B cell (primary cell): ENCODE measurements at regions not wholly inside any gene's neighbourhood (a gene's known extent, or its start where the extent isn't known, plus 50 kb on each side); places are given as distances from the start of the nearest gene placed in this dataset.

Source experiments
- ATAC-seq: fragments of 200-7000 bp; cut with Tn5 transposase; one replicate; pipeline ENCODE4 v1.10.0; 2021; ENCODE audit warnings: low read depth, mild to moderate bottlenecking, moderate number of reproducible peaks, moderate library complexity
- CTCF ChIA-PET: fragments of 350-600 bp; sonication (Branson Sonifier 250); formaldehyde crosslinking; loops from one replicate; lab custom pipeline; 2021; ENCODE audit warnings: antibody characterized with exemption, inconsistent platforms; lab: Charles Lee
- POLR2A ChIA-PET: fragments of 350-600 bp; sonication (Branson Sonifier 250); formaldehyde crosslinking; loops from one replicate; lab custom pipeline; 2021; ENCODE audit warnings: antibody characterized with exemption; lab: Charles Lee
- DNase-seq: peaks from one replicate; pipeline ENCODE4 v3.0.0; 2013
- H2AFZ ChIP-seq: 2 replicates; pipeline ENCODE4 v1.6.1; 2012; ENCODE audit warnings: mild to moderate bottlenecking, low read depth, low read length; ENCODE audit not compliant: insufficient read depth, poor library complexity, severe bottlenecking
- H3K27ac ChIP-seq, 2 donors: 1 replicate in 1 of 2; 2 replicates in 1 of 2; pipeline ENCODE4 v1.5.1; 2012 to 2013; ENCODE audit warnings: low read length in 2 of 2, mild to moderate bottlenecking in 2 of 2, moderate library complexity in 1 of 2
- H3K27me3 ChIP-seq, 4 experiments: fragments of 200-600 bp in 1 of 4; sonication (generic) in 1 of 4; replicated peaks in 1 of 4; 1 replicate in 2 of 4; 2 replicates in 2 of 4; pipeline versions ENCODE4 v1.6.1 to v1.7.0; 2013 to 2016; ENCODE audit warnings: low read length in 3 of 4, mild to moderate bottlenecking in 2 of 4, mixed read lengths in 1 of 4, moderate library complexity in 1 of 4; ENCODE audit not compliant: insufficient read depth in 4 of 4, control insufficient read depth in 3 of 4; ENCODE audit errors: control extremely low read depth in 1 of 4
- H3K36me3 ChIP-seq, 2 experiments: replicated peaks in 1 of 2; 1 replicate in 1 of 2; 2 replicates in 1 of 2; pipeline versions ENCODE4 v1.6.1 to v1.7.1; 2013; ENCODE audit warnings: low read length in 1 of 2; ENCODE audit not compliant: insufficient read depth in 2 of 2, control insufficient read depth in 1 of 2; ENCODE audit errors: control extremely low read depth in 1 of 2, extremely low read depth in 1 of 2
- H3K4me1 ChIP-seq, 2 donors: fragments of 200-600 bp in 1 of 2; sonication (generic) in 1 of 2; 1 replicate in 1 of 2; 2 replicates in 1 of 2; pipeline versions ENCODE4 v1.5.1 to v1.6.1; 2013 to 2017; ENCODE audit warnings: low read length in 2 of 2; ENCODE audit not compliant: control insufficient read depth in 2 of 2, insufficient read depth in 2 of 2
- H3K4me2 ChIP-seq: replicated peaks from 2 replicates; pipeline ENCODE3; 2012; ENCODE audit warnings: mild to moderate bottlenecking, low read depth, low read length; ENCODE audit not compliant: poor library complexity, severe bottlenecking
- H3K4me3 ChIP-seq, 5 experiments: fragments of 200-600 bp in 1 of 5; sonication (generic) in 1 of 5; 1 replicate in 3 of 5; 2 replicates in 2 of 5; pipeline versions ENCODE4 v1.5.1 to v1.7.0; 2011 to 2016; ENCODE audit warnings: low read length in 4 of 5, mild to moderate bottlenecking in 4 of 5, low read depth in 2 of 5, control low read depth in 1 of 5, moderate library complexity in 1 of 5; ENCODE audit not compliant: insufficient read depth in 1 of 5; ENCODE audit errors: control extremely low read depth in 1 of 5, extremely low read depth in 1 of 5
- H3K79me2 ChIP-seq: fragments of 200-600 bp; sonication (generic); one replicate; pipeline ENCODE4 v1.6.0; 2016; ENCODE audit warnings: low read length; ENCODE audit not compliant: control insufficient read depth, insufficient read depth
- H3K9ac ChIP-seq: fragments of 200-600 bp; sonication (generic); 2 replicates; pipeline ENCODE4 v1.6.1; 2017; ENCODE audit warnings: mild to moderate bottlenecking, low read length, moderate library complexity
- H3K9me3 ChIP-seq, 3 donors: one replicate each; pipeline versions ENCODE4 v1.6.1 to v1.7.1; 2013; ENCODE audit warnings: low read length in 2 of 3; ENCODE audit not compliant: control insufficient read depth in 2 of 3, insufficient read depth in 1 of 3; ENCODE audit errors: control extremely low read depth in 1 of 3
- H4K20me1 ChIP-seq: 2 replicates; pipeline ENCODE4 v1.6.0; 2012; ENCODE audit warnings: mild to moderate bottlenecking, low read length; ENCODE audit not compliant: insufficient read depth, control insufficient read depth, poor library complexity, severe bottlenecking
- H3K27ac Mint-ChIP-seq: one replicate; pipeline ENCODE4 v1.8.0; 2021; ENCODE audit warnings: mixed read lengths
- H3K27me3 Mint-ChIP-seq: one replicate; pipeline ENCODE4 v1.8.0; 2021; ENCODE audit warnings: mixed read lengths
- H3K4me1 Mint-ChIP-seq: one replicate; pipeline ENCODE4 v1.8.0; 2021; ENCODE audit warnings: mixed read lengths
- H3K4me3 Mint-ChIP-seq: one replicate; pipeline ENCODE4 v1.8.0; 2021; ENCODE audit warnings: mixed read lengths
- H3K9me3 Mint-ChIP-seq: one replicate; pipeline ENCODE4 v1.8.0; 2022; ENCODE audit warnings: mixed read lengths; ENCODE audit not compliant: insufficient read depth
- EZH2 ChIP-seq: IDR thresholded peaks from 2 replicates; pipeline ENCODE4 v1.6.1; 2012; ENCODE audit warnings: borderline replicate concordance, low read depth, mild to moderate bottlenecking, moderate library complexity, low read length; ENCODE audit not compliant: insufficient read depth, poor library complexity, severe bottlenecking
- WGBS: methylation state at CpG from one replicate; pipeline ENCODE4 v1.1.5; 2013; ENCODE audit warnings: missing lambda C conversion rate; ENCODE audit not compliant: insufficient coverage; 5-methylcytosine and 5-hydroxymethylcytosine counted together
- intact Hi-C: fragments of 100-400 bp; cut with micrococcal nuclease; formaldehyde crosslinking; loops from one replicate; pipeline ENCODE4 v1.10.0; 2022
- TF ChIP-seq, protein P1 (sequence below): fragments of 200-600 bp; IDR thresholded peaks from one replicate; pipeline ENCODE4 v1.8.0; 2022; ENCODE audit warnings: antibody characterized with exemption, mild to moderate bottlenecking

DNA sequence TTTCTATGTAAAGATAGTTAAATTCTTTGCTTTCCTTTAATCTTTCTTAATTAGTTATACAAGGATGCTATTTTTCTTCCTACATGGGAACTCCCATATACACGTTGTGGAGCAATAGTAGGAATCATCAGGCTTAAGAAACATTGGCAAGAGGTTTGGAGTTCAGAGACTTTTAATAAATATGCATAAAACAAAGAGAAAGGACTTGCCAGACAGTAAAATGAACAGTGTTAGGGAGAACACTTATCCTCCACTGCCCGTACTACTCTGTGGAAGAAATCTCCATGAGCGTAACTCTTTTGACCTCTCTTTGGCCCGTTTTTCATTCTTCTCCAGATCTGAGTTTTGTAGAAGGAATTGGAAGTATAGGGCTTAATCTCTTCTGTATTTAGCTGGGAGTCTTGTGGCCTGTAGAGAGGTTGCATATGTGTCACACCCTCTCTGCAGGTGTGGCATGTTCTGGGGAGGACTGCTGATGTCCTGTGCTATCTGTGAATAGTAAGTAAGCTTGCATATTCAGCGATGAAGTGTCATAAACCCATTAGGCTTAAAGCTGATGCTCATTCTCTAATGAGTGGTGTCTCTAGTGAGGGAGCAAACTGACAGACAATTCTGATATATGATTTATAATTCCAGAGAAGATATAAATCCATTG, 455.4 kb upstream of the FAR2 start:
- Mint-ChIP-seq H3K27me3 (no peaks in the 10 kb centered on the region), H3K4me1 (no peaks in the 10 kb centered on the region), H3K4me3 (no peak overlapping the region), H3K9me3 (peaks cover 6% of the 10 kb centered on the region), H3K27ac (no peak overlapping the region)
- ChIA-PET POLR2A (no interaction called here), CTCF (no interaction called here)
- Histone ChIP-seq H3K4me2 (no peak overlapping the region), H3K36me3 (no peaks in the 10 kb centered on the region), H3K79me2 (no peaks in the 10 kb centered on the region), H3K27ac (no peak overlapping the region), H3K9ac (no peak overlapping the region), H4K20me1 (no peaks in the 10 kb centered on the region), H3K9me3 (no peaks in the 10 kb centered on the region), H2AFZ (no peak overlapping the region), H3K4me1 (no peaks in the 10 kb centered on the region), H3K4me3 (no peak overlapping the region), H3K27me3 (no peaks in the 10 kb centered on the region)
- DNase-seq, result no peak
- intact Hi-C loops, result no loop called here
- no peak for TF ChIP-seq EZH2
- TF ChIP-seq, protein P1, sequence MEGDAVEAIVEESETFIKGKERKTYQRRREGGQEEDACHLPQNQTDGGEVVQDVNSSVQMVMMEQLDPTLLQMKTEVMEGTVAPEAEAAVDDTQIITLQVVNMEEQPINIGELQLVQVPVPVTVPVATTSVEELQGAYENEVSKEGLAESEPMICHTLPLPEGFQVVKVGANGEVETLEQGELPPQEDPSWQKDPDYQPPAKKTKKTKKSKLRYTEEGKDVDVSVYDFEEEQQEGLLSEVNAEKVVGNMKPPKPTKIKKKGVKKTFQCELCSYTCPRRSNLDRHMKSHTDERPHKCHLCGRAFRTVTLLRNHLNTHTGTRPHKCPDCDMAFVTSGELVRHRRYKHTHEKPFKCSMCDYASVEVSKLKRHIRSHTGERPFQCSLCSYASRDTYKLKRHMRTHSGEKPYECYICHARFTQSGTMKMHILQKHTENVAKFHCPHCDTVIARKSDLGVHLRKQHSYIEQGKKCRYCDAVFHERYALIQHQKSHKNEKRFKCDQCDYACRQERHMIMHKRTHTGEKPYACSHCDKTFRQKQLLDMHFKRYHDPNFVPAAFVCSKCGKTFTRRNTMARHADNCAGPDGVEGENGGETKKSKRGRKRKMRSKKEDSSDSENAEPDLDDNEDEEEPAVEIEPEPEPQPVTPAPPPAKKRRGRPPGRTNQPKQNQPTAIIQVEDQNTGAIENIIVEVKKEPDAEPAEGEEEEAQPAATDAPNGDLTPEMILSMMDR, result no peak
- no peak for ATAC-seq
- 94% methylated on average over 3 of the region's 5 CpGs for WGBS

DNA sequence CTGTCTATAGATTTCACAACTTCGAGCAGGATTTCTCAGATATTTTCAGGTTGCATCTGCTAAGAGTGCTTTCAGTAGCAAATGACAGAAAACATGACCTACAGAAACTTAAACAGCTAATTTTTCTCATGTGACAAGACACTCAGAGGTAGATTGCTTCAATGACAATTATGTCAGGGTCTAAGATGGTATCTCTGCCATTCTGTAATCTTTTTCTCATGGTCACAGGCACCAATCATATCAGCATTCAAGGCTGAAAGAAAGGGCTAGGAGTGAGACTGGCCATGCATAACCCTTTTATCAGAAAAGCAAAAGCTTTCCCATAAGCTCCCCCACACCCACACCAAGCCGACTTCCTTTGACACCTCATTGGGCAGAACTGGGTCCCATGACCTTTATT, 450.5 kb upstream of the FAR2 start:
- H3K36me3 ChIP-seq, result no peaks in the 10 kb centered on the region
- H3K4me1 ChIP-seq, result no peaks in the 10 kb centered on the region
- ATAC-seq, result no peak
- H3K79me2 ChIP-seq, result no peaks in the 10 kb centered on the region
- no peaks in the 10 kb centered on the region for H3K27me3 ChIP-seq
- no peaks in the 10 kb centered on the region for H4K20me1 ChIP-seq
- no peak overlapping the region for H3K4me3 Mint-ChIP-seq
- H3K9me3 ChIP-seq, result no peaks in the 10 kb centered on the region
- no CpG with 5 or more reads among the region's 2 CpGs for WGBS
- no peak overlapping the region for H3K9ac ChIP-seq
- H3K27ac Mint-ChIP-seq, result no peak overlapping the region
- intact Hi-C loops, result no loop called here
- ChIA-PET CTCF (no interaction called here), POLR2A (no interaction called here)
- H3K4me1 Mint-ChIP-seq, result no peaks in the 10 kb centered on the region
- no peak for DNase-seq
- H3K4me3 ChIP-seq, result no peak overlapping the region
- peaks cover 6% of the 10 kb centered on the region for H3K9me3 Mint-ChIP-seq
- no peak for TF ChIP-seq EZH2
- TF ChIP-seq, protein P1, result no peak
- H3K4me2 ChIP-seq, result no peak overlapping the region
- H3K27me3 Mint-ChIP-seq, result no peaks in the 10 kb centered on the region
- no peak overlapping the region for H3K27ac ChIP-seq
- no peak overlapping the region for H2AFZ ChIP-seq
